Suprapubic skin (tissue), 4 donors: ENCODE measurements at regions not wholly inside any gene's neighbourhood (a gene's known extent, or its start where the extent isn't known, plus 50 kb on each side); places are given as distances from the start of the nearest gene placed in this dataset.

Experiments used
- DNase-seq, 2 donors: peaks; one replicate each; pipeline ENCODE4 v3.0.0-alpha.2; 2019; ENCODE audit warnings: low spot score in 2 of 2
- H3K27ac ChIP-seq: fragments of 200-600 bp; sonication (generic); one replicate; pipeline ENCODE4 v1.5.1; 2019
- H3K27me3 ChIP-seq: fragments of 200-600 bp; sonication (generic); one replicate; pipeline ENCODE4 v1.5.1; 2019
- H3K36me3 ChIP-seq: fragments of 200-600 bp; sonication (generic); one replicate; pipeline ENCODE4 v1.5.1; 2019
- H3K4me1 ChIP-seq: fragments of 200-600 bp; sonication (generic); one replicate; pipeline ENCODE4 v1.5.1; 2019
- H3K4me3 ChIP-seq: fragments of 200-600 bp; sonication (generic); one replicate; pipeline ENCODE4 v1.5.1; 2019; ENCODE audit warnings: mild to moderate bottlenecking
- H3K9me3 ChIP-seq: fragments of 200-600 bp; sonication (generic); one replicate; pipeline ENCODE4 v1.5.1; 2019
- EP300 ChIP-seq: sonication (generic); formaldehyde crosslinking; IDR thresholded peaks from one replicate; pipeline ENCODE4 v1.6.1; 2017; ENCODE audit warnings: antibody characterized with exemption
- POLR2A ChIP-seq, 2 donors: fragments of 450-650 bp; IDR thresholded peaks; one replicate each; pipeline ENCODE4 v1.6.1; 2017; ENCODE audit warnings: antibody characterized with exemption in 2 of 2, mild to moderate bottlenecking in 2 of 2, moderate library complexity in 2 of 2
- POLR2AphosphoS5 ChIP-seq, 3 donors: sonication (generic); formaldehyde crosslinking; IDR thresholded peaks; one replicate each; pipeline ENCODE4 v1.6.1; 2017; ENCODE audit warnings: antibody characterized with exemption in 3 of 3
- WGBS: methylation state at CpG from one replicate; pipeline ENCODE4 v1.1.5; 2018; 5-methylcytosine and 5-hydroxymethylcytosine counted together
- TF ChIP-seq, protein P1 (sequence below), 2 donors: fragments of 200-600 bp in 1 of 2; fragments of 450-650 bp in 1 of 2; sonication (generic) in 1 of 2; IDR thresholded peaks; one replicate each; pipeline ENCODE4 v1.5.1; 2016 to 2019; ENCODE audit warnings: antibody characterized with exemption in 2 of 2, mild to moderate bottlenecking in 1 of 2, moderate library complexity in 1 of 2

DNA sequence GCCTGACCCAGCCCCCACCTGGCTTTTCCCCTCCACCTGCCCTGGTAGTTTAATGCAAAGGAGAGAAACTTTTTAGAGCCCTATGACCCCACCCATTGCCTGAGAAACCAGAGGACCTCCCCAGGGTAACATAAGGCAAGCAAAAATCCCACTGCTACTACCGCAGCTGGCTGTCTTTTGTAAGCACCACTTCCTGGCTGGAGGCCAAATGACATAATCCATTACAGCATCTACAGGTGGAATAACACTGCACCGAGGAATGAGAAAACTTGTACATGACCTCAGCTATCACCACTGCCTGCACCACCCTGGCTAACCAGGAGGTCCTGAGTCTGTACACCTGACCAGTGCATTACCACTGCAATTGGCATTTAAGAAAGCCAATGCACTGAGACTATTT is 149.6 kb upstream of the GALNT5 start:
- WGBS, result 24% methylated on average over 2 of the region's 2 CpGs

GRCh38 chr2:157122776-157123175 is 134.7 kb upstream of the GALNT5 start:
- no peak overlapping the region for H3K27ac ChIP-seq
- no peaks in the 10 kb centered on the region for H3K9me3 ChIP-seq
- no peaks in the 10 kb centered on the region for H3K36me3 ChIP-seq
- no peaks in the 10 kb centered on the region for H3K4me1 ChIP-seq
- DNase-seq, result no peak
- 48% methylated on average over 6 of the region's 6 CpGs for WGBS
- H3K4me3 ChIP-seq, result no peak overlapping the region
- TF ChIP-seq POLR2AphosphoS5 (IDR thresholded peaks at IDR 0.05), result no peak
- TF ChIP-seq, protein P1, sequence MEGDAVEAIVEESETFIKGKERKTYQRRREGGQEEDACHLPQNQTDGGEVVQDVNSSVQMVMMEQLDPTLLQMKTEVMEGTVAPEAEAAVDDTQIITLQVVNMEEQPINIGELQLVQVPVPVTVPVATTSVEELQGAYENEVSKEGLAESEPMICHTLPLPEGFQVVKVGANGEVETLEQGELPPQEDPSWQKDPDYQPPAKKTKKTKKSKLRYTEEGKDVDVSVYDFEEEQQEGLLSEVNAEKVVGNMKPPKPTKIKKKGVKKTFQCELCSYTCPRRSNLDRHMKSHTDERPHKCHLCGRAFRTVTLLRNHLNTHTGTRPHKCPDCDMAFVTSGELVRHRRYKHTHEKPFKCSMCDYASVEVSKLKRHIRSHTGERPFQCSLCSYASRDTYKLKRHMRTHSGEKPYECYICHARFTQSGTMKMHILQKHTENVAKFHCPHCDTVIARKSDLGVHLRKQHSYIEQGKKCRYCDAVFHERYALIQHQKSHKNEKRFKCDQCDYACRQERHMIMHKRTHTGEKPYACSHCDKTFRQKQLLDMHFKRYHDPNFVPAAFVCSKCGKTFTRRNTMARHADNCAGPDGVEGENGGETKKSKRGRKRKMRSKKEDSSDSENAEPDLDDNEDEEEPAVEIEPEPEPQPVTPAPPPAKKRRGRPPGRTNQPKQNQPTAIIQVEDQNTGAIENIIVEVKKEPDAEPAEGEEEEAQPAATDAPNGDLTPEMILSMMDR (IDR thresholded peaks at IDR 0.05), result no peak
- no peak for TF ChIP-seq POLR2A (IDR thresholded peaks at IDR 0.05)
- no peak for TF ChIP-seq EP300
- no peaks in the 10 kb centered on the region for H3K27me3 ChIP-seq

More for the DNA sequence above, 149.6 kb upstream of the GALNT5 start:
- no peaks in the 10 kb centered on the region for H3K36me3 ChIP-seq
- H3K27me3 ChIP-seq, result no peaks in the 10 kb centered on the region
- H3K9me3 ChIP-seq, result no peaks in the 10 kb centered on the region
- TF ChIP-seq POLR2A (IDR thresholded peaks at IDR 0.05), result no peak
- no peak for TF ChIP-seq EP300
- DNase-seq, result no peak
- no peak overlapping the region for H3K27ac ChIP-seq
- no peak overlapping the region for H3K4me3 ChIP-seq
- no peaks in the 10 kb centered on the region for H3K4me1 ChIP-seq

GRCh38 chr2:157124731-157125130 is 132.8 kb upstream of the GALNT5 start:
- H3K4me3 ChIP-seq, result no peak overlapping the region
- H3K27me3 ChIP-seq, result no peaks in the 10 kb centered on the region
- TF ChIP-seq EP300, result no peak
- TF ChIP-seq POLR2AphosphoS5 (IDR thresholded peaks at IDR 0.05), result no peak
- TF ChIP-seq, protein P1 (IDR thresholded peaks at IDR 0.05), result no peak
- no peak for TF ChIP-seq POLR2A (IDR thresholded peaks at IDR 0.05)
- WGBS, result 37% methylated on average over 2 of the region's 2 CpGs
- no peaks in the 10 kb centered on the region for H3K36me3 ChIP-seq
- no peaks in the 10 kb centered on the region for H3K9me3 ChIP-seq
- no peak for DNase-seq
- no peak overlapping the region for H3K27ac ChIP-seq
- no peaks in the 10 kb centered on the region for H3K4me1 ChIP-seq

GRCh38 chr2:157125685-157126084 is 131.8 kb upstream of the GALNT5 start:
- no peak for TF ChIP-seq EP300
- TF ChIP-seq POLR2AphosphoS5 (IDR thresholded peaks at IDR 0.05), result no peak
- TF ChIP-seq, protein P1 (IDR thresholded peaks at IDR 0.05), result no peak
- no peak for TF ChIP-seq POLR2A (IDR thresholded peaks at IDR 0.05)
- DNase-seq, result no peak
- Histone ChIP-seq H3K9me3 (no peaks in the 10 kb centered on the region), H3K27me3 (no peaks in the 10 kb centered on the region), H3K4me1 (no peaks in the 10 kb centered on the region), H3K27ac (no peak overlapping the region), H3K36me3 (no peaks in the 10 kb centered on the region), H3K4me3 (no peak overlapping the region)
- 48% methylated on average over 1 of the region's 1 CpG for WGBS

DNA sequence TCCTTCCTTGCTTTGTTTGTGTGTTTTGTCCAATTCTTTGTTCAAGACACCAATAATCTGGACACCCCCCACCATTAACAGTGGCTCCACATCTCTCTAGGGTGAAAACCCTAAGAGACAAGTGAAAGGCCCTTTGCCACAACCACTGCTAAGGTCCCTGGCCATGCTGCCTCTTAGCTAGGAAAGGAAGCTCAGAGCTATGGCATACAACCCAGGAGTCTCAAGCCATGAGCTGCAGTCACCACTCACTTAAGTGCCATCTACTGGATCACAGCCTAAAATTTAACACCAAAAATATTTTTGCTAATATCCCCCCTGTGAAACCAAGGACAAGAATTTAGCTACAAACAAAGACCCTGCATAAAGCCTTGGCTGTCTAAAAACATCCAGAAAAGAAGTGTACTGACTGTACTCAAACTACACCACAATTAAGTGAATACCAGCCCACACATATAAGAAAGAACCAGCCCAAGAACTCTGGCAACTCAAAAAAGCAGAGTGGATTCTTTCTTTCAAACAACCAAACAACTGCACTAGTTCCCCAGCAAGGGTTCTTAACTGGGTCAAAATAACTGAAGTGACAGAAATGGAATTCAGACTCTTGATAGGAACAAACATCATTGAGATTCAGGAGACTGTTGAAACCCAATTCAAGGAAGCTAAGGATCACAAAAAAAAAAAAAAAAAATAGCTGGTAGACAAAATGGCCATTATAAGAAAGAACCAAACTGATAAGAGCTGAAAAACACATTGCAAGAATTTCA is 130.1 kb upstream of the GALNT5 start:
- H3K36me3 ChIP-seq, result no peaks in the 10 kb centered on the region
- H3K27ac ChIP-seq, result no peak overlapping the region
- no peak overlapping the region for H3K4me3 ChIP-seq
- TF ChIP-seq POLR2AphosphoS5 (IDR thresholded peaks at IDR 0.05), result no peak
- no peak for TF ChIP-seq POLR2A (IDR thresholded peaks at IDR 0.05)
- TF ChIP-seq, protein P1 (IDR thresholded peaks at IDR 0.05), result no peak
- no peak for TF ChIP-seq EP300
- no peaks in the 10 kb centered on the region for H3K4me1 ChIP-seq
- DNase-seq, result no peak
- H3K9me3 ChIP-seq, result no peaks in the 10 kb centered on the region
- H3K27me3 ChIP-seq, result no peaks in the 10 kb centered on the region

DNA sequence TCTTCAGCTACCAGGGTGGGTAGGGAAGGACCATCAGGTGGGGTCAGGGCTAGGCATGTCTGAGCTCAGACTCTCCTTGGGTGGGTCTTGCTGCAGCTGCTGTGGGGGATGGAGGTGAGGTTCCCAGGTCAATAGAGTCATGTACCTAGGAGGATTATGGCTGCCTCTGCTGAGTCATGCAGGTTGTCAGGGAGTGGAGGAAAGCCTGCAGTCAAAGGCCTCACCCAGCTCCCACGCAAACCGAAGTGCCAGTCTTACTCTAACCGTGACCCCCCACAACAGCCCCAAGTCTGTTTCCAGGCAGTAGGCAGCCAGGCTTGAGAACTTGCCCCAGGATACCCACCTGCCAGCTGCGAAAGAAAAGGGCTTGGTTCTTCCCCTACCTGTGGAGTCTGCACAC is 113.6 kb upstream of the GALNT5 start:
- DNase-seq, result no peak
- WGBS, result 83% methylated on average over 4 of the region's 4 CpGs
- no peaks in the 10 kb centered on the region for H3K27me3 ChIP-seq
- H3K4me3 ChIP-seq, result no peak overlapping the region
- H3K4me1 ChIP-seq, result no peaks in the 10 kb centered on the region
- H3K27ac ChIP-seq, result no peak overlapping the region
- TF ChIP-seq, protein P1 (IDR thresholded peaks at IDR 0.05), result no peak
- no peaks in the 10 kb centered on the region for H3K9me3 ChIP-seq
- no peaks in the 10 kb centered on the region for H3K36me3 ChIP-seq
